Stimulated activated CD4-positive, alpha-beta T cell treated with anti-CD3 and anti-CD28 coated beads, Interleukin-1b, Interleukin-23, amount 100 ng/mL, for 24 hours (primary cell): ENCODE measurements at regions not wholly inside any gene's neighbourhood (a gene's known extent, or its start where the extent isn't known, plus 50 kb on each side); places are given as distances from the start of the nearest gene placed in this dataset.

Experiments used
- DNase-seq, 4 experiments: peaks; one replicate each; pipeline ENCODE4 v3.0.0-alpha.2; 2020; ENCODE audit warnings: low read depth in 4 of 4, low spot score in 1 of 4

DNA sequence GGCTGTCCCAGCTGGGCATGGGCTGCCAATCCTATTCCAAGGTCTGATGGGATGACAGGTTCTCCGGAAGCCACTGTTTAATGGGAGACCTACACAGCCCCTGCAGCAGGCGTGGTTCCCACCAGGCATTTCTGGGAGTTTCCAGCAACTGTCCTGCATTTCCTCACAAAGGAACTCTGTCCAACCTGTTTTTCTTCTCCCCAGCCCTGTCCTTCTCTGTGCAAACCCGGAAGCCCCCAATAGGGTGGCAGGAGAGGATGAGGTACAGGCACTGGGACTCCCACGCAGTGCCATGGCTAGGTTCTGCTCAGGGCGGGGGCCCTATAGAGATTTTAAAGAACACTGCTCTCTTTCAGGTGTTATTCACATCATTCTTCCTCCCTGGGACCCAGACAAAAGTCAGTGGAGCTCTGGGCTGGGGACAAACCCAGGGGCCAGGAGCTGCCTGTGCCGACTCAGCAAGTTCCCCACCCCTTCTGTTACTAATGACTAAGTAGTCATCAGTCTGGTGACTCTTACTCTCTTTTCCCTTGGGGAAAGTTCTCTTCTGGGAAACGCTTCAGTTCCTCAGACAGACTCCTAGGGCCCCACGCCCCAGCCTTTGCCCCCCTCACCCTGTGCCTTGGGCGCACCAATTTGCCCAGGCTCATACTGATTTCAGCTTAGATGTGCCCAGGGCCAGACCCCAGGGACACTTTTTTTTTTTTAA lies 97.7 kb downstream of the CD47 start:
- DNase-seq = no peak

DNA sequence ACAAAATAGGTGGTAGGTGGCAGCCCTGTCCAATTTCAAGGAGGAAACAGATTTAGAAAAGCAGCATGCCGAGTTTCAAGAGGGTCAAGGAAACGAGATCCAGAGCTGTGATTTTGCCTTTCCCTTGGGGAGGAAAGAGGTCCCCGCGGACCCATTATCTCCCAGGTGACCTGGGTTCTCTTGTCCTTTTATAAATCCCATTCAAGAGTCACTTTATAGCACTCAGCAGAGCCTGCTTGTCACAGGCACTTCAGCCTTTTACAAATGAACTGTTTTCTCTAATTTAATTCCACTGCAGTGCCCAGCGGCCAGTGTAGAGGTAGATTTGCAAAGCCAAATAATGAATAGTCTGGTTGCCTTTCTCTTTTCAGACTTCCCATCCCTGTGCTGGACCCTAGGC lies 99.9 kb downstream of the CD47 start:
- no peak for DNase-seq

DNA sequence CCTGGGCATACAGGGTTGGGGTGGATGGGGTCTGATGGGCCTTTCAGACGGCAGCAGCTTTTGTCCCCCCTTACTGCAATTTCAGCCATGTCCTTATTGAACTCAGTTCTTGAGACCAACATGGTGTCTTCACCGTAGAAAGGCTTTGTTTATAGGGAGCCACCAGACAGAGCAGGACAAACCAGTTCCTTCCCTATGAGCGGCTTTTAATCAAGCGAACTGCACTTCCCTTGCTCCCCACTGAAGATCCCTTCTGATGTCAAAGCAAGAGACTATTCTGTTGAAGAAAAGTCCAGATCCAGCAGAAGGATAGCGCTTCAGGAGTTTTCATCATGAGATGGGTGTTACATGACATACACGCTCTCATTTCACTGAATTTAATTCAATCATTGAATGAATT lies 100.4 kb downstream of the CD47 start:
- DNase-seq = no peak

DNA sequence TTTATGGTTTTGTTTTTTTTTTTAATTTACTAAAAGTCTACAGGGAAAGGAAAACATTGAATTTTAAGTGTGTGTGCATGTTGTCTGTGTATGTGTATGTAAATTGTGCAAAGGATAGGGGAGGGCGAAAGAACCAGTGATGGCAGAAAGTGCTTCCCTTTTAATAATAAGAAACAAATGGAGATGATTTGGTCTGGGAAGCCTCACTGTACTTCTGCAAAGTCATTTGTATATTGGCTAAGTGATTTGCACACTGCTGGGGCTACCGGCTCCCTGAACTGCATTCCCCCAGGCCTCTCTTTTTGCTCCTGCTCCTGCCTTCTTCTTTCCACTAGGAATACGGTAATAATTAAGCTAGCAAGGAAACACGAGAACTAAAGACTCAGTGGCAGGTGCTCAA lies 101.2 kb downstream of the CD47 start:
- DNase-seq = no peak

DNA sequence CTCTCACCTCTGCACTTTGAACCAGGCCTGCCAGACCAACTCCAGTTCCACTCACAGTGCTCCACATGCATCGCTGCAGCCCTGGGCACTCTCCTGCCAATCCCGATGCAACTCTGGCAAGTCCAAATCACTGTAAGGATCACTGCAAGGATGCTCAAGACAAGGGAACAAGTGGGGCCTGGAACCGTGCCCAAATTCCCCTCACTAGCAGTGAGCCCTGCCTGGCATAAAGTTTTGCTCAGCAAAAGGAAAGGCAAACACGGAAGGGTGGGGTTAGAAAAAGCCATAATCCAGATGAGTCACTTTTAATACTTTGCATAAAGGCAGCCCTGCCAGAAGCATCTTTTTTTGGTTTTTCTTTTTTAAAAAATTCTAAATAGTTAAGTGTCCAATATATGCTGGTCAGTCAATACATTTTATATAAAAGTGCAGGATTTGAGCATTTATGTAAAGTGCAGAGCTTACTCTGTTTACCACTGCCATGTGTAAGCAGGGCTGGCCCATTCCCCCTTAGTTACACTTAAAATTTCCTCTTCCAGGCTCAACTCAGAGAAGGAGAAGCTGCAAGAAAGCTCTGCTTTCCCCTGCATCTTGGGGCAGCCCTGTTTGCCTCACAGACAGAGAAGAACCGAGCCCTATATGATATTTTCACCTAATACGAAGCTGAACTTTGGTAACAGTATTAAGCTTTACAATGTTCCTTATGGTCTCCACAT lies 102.2 kb downstream of the CD47 start:
- DNase-seq = no peak

DNA sequence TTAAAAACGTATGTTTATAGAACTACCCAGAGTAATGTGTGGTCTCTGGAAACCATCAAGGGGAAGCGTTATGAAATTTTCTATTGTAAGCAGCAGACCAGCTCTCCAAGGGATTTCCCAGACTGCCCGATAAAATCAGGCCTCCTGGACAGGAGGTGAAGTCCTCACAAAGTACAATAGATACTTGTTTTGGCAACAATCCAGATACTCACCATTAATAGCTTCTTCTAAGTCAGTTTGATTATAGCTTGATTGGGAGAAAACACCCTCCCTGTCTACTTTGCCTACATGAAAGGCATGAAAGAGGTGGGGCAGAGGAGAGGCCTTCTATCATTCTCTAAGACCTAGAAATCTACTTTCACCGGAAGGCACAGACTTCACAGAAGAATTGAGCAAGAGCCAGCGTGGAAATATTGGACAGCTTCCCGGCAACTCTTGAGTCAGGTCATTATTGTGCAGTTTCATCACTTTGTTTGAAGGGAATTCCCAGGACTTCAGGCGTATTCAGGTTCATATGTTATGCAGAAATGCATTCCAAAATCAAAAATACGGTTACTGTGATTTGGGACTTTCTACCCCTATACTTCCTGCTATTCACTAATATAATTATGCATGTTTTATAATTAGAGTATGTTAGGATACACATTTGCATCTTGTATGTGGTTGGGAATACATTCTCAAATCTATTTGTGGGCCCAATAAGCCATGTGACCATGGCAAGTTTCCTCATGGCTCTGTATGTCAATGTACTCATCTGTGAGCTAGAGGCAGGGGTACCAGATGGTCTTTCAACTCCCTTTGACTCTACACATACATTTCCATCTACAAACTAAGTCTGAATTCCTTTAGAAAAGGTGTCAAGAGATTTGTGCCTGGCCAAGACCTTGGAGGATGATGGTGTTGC lies 103.5 kb downstream of the CD47 start:
- DNase-seq = no peak

DNA sequence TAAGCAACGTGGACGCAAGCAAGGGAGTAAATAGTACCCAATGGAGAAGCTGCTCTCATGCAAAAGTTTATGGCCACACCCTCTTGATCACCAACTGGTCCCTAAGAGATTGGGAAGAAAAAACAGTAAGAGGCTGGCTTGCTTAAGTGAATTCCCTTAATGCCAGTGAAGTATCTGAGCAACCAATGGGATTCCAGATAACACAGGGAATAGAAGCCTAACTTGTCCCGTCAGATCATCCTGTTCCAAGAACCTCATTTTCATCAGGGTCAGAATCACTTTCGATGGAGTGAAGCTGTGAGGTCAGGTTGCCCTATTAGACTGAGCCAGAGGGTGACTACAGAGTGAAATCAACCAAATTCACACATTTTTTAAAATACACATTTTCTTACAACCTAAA lies 104.3 kb downstream of the CD47 start:
- DNase-seq = no peak

DNA sequence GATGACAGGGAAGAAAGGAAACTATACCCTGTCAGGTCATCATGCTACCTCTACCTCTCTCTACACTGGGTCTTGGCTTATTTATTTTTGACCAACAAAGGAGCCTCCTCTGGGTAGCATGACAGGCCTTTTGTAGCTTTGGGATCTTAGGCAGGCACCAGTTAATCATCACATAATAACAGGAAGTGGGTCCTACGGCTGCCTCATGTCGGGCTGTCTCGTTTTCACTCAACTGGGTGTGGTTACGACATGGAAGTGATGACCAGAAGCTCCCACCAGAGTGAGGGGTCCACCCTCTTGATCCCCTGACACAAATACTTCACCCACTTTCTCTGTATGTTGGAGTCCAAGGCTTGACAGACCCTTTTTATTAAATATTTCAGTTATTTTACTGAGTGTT lies 105.3 kb downstream of the CD47 start:
- DNase-seq = peak in 1 of 4 experiments; percentile 17

DNA sequence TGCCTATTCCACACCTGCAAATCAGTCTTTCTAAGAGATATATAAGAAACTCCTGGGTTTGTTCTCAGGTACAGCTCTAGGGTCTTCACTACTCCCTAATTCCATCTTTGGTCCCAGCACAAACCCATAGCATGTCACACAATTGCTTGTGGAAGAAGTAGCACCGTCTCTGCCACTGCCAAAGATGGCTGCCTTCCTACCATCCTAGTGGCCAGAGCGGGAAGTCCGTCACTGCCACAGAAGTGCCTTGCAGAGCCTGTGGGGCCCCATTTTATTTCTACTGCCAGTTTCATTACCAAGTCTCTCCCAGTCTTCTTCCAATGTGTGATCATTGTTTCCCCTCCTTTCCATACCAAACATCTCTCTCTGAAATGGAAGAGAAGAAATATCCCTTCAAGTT lies 107.6 kb downstream of the CD47 start:
- no peak for DNase-seq

DNA sequence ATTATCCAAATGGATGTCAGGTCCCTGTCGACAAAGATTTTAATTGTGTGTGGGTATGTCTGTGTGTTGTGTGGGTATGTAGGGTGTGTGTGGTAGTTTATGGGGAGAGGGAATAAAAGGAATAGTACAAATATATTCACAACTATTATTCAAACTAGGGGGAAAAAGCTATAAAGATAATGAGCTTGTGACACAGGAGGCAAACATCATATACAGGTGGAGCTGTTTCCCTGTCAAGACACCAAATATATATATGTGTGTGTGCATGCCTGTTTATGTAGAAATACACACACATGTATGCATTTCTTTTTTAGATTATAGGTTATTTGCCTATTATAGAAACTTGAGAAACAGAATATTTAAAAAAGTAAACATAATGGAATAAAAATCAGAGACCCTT lies 108.7 kb downstream of the CD47 start:
- no peak for DNase-seq

DNA sequence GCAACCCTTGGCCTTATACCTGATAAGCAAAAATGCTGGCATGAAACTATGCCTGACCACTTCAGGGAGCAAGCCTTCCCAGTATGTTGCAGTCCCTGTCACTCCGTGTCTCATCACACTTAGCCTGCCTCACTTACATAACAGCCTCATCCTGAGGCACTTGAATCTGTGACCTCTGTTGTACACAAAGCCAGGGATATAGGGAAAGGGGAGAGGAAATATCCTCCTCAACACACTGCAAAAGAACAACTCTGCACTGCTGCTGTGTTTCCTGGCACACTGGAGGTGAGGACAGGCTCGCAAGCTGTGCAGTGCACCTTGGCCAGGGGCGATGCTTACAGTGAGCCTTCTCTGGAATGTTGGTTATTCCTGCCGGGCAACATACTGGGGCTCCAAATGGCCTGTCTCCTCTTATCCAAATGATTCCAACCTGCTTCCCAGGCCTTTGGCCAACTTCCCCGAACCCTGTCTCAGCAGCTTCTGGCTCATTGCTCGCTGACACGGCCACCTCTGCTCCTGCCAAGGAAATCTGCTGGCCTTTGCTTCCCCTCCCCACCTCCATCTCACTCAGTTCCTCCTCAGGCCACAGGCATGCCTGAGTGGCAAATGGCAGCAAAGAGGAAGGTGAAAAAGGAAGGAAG lies 109.2 kb downstream of the CD47 start:
- no peak for DNase-seq

DNA sequence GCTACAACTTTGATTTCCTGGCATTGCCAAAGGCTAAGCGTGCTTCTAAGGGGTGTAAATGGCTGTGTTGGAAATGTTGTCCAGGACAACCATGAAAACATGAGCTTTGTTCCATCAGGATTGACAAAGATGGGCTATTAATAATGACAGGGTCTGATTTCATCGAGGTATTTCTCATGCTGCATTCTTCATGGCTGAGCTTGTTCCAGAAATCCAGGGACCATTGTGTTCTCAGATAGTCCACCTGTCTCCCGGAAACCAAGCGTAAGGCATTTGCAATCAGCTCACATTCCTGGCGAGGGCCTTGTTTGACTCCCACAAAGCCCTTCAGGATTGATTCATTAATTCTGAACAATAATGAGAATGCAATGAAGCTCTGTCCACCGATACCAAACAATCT lies 111.3 kb downstream of the CD47 start:
- no peak for DNase-seq

DNA sequence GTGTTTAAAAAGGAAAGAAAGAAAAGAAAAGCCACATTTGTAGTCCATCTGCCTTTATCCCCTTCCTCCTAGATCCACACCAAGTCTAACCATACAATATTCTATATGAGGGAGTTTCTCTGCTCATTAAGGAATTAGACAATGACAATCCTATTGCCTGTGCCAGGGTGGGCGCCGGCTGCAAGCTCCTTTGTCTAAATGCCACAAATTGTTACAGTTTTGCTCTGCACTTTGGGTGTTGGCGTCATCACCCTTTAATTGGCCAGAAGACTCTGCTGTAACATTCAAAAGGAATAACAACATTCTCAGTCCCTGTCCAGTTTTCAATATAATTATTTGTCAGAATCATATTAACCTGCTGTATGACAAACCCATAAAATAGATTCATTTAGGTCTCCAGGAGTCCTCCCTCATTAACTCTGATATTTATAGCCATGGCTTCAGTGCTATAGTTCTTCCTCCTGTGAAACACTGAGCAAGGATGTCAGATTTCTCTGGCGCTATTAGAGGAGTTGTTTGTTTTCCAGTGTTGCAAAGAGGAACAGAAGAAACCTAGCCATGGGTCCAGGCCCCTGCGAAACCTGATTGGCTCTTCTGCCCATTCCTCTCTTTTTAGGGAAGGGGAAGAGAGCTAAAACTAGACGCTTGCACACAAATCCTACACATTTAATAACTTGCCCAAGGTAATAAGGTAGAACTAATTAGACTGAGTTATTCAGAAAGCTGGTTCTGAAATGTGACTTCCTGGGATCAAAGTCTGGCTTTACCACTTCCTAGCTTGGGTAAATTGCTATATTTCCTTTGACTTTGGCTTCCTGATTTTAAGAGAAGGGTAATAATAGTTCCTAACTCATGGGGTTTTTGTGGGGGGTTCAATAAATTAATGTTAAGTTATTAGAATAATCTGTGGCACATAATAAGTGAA lies 112.4 kb downstream of the CD47 start:
- no peak for DNase-seq

DNA sequence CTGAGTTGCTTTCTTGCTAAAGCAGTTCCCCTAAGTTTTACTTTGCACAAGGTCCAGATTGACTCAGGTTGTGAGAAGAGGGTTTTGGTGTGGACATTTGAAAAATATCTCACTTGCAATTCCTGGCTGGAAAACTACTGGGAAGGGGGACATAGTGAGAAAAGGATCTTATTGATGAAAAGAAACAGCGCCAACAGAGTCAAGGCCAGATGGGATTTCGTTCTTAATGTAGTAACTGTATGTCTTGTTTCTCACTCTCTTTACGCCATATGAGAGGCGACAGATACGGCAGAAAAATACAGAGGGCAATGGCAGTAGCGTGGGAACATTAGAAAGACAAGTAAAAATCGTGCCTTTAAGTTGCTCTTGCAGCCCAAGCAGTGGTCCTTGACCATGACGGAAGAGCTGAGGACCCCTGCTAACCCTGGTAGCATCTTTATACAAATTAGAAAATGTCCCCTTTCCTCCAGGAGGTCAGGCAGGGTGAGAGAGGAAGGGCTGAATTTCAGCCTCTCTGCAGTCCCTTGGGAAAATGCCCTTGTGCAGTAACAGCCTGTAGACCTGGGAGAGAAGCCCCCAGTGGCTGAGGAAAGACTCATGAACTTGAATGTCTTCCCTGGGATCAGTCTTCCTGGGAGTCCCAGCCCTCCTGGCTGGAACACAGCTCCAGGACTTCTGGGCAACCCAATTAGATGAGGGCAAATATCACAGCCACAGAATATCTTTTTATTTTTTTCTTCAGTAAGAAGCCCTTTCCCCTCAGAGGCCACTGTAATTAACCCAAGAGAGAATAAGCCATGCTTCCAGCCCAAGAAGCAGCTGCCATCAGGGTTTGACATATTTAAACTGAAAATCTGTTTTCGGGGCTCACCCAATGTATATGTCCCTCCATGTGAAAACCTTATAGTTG lies 113.4 kb downstream of the CD47 start:
- DNase-seq = no peak

DNA sequence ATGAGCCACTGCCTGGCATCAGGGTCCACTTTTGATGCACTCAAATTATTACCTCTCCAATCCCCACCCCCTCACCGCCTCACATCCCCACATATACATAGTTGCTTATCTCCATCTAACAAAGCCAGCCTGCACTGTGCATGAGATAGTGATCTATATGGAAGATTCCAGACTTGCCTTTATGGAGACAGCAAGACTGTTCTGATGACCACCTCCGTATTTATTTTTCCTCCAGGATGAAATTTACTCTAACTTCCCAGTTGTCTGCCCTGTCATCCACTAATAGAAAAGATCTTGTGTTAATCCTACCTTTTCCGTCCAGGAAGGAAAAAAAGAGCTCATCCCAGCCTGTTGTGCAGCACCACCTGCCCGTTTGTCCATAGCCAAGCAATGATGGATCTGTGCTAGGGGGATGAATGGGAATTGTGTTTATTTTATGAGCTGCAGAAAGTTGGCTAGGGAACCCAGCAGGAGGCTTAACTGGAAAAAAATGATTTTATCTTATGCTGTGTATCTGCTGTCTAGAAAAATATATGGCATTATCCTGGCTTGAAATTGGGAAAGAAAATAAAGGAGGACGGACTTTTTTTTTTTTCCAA lies 114.5 kb downstream of the CD47 start:
- no peak for DNase-seq

DNA sequence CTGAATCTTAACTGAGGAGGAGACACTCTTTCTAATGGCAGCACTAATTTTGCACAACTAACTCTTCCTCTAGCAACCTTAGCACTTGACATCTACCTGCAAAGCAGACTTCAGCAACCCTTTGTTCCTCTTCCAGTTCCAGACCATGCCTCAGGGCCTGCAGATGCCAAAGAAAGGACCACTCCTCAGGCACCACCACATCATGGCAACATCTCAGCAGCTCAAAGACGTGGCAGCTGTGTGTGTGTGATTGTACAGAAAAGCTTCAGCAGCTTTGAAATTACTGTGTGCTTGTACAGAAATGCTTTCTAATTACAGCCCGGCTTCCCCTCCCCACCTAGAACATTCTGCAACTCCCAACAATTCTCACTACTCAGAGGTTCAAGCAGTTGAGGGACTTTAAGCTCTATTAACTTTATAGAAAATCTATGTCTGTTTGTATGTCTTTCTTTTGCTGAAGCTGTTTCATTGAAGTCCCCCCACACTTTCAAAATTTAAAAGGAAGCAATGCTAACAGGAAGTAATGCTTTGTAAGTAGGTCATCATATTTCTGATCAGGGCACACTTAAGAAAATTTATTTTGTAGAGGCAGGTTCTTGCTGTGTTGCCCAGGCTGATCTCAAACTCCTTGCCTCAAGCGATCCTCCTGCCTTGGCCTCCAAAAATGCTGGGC lies 115.2 kb downstream of the CD47 start:
- DNase-seq = no peak

DNA sequence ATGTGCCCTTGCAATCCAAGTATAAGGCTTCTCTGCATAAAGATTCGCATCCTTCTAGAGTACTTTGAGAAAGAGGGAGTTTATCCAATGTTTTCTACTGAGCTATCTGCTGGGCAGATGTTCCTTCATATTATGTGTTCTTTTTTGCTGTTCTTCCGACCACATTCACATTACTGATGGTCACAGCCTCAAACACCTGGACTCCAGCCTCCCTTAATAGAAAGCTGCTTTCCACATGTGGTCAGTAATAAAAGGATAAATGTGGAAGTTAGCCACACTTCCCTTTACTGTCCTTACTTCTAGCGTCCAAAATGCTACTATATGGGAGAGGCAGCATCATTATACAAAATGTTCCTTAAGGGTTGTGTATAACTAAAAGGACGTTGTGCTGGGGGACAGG lies 116.9 kb downstream of the CD47 start:
- DNase-seq = no peak

DNA sequence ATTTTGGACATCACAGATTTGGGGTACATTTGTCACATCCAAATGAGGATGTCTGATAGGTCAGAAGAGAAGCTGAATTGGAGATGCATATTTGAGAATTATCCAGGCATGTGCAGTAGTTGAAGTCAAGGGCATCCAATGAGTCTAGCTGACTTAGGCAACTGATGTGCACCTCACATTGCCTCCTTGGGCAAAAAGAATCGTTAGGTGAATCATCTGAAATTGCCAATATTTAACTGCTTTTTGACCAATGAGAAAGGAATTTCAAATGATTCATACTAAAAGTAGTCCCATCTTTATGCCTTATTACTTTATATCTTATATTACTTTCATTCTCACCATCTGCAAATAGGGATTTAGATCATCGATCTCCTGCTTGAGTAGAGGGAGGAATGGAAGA lies 117.7 kb downstream of the CD47 start:
- no peak for DNase-seq
